Trophoblast cell (in vitro differentiated cells and primary cell): ENCODE measurements at regions not wholly inside any gene's neighbourhood (a gene's known extent, or its start where the extent isn't known, plus 50 kb on each side); places are given as distances from the start of the nearest gene placed in this dataset.

Source experiments
- DNase-seq, 2 donors: peaks; one replicate each; pipeline ENCODE4 v3.0.0-alpha.2; 2016
- H2AFZ ChIP-seq: 2 replicates; pipeline ENCODE4 v1.6.1; 2013; ENCODE audit warnings: low read length, moderate library complexity, mild to moderate bottlenecking; ENCODE audit not compliant: insufficient read depth, poor library complexity
- H2AK5ac ChIP-seq: 2 replicates; pipeline ENCODE4 v1.6.1; 2013; ENCODE audit warnings: mild to moderate bottlenecking, low read length
- H2BK120ac ChIP-seq: 2 replicates; pipeline ENCODE4 v1.6.1; 2013; ENCODE audit warnings: low read length, mild to moderate bottlenecking, moderate library complexity; ENCODE audit not compliant: insufficient read depth, poor library complexity
- H2BK12ac ChIP-seq: 2 replicates; pipeline ENCODE4 v1.6.1; 2013; ENCODE audit warnings: mild to moderate bottlenecking, low read length, moderate library complexity
- H2BK5ac ChIP-seq: 2 replicates; pipeline ENCODE4 v1.6.1; 2013; ENCODE audit warnings: low read length, low read depth, moderate library complexity, mild to moderate bottlenecking; ENCODE audit not compliant: poor library complexity
- H3K14ac ChIP-seq: 2 replicates; pipeline ENCODE4 v1.6.1; 2013; ENCODE audit warnings: mild to moderate bottlenecking, low read length
- H3K18ac ChIP-seq: 2 replicates; pipeline ENCODE4 v1.6.1; 2013; ENCODE audit warnings: mild to moderate bottlenecking, low read length
- H3K23ac ChIP-seq: 2 replicates; pipeline ENCODE4 v1.6.1; 2013; ENCODE audit warnings: low read length
- H3K27ac ChIP-seq: 2 replicates; pipeline ENCODE4 v1.5.1; 2013; ENCODE audit warnings: low read depth, mild to moderate bottlenecking, inconsistent platforms, low read length, moderate library complexity
- H3K27me3 ChIP-seq: 2 replicates; pipeline ENCODE4 v1.6.1; 2013; ENCODE audit warnings: inconsistent platforms, mild to moderate bottlenecking, low read length, moderate library complexity; ENCODE audit not compliant: insufficient read depth
- H3K36me3 ChIP-seq, 2 experiments: 1 replicate in 1 of 2; 2 replicates in 1 of 2; pipeline ENCODE4 v1.6.1; 2013; ENCODE audit warnings: low read length in 2 of 2, mild to moderate bottlenecking in 2 of 2, moderate library complexity in 1 of 2; ENCODE audit not compliant: insufficient read depth in 2 of 2, control insufficient read depth in 1 of 2
- H3K4ac ChIP-seq: 2 replicates; pipeline ENCODE4 v1.6.1; 2013; ENCODE audit warnings: low read depth, mild to moderate bottlenecking, low read length, moderate library complexity
- H3K4me1 ChIP-seq, 2 experiments: 1 replicate in 1 of 2; 2 replicates in 1 of 2; pipeline ENCODE4 v1.6.1; 2013; ENCODE audit warnings: low read length in 2 of 2, mild to moderate bottlenecking in 2 of 2, moderate library complexity in 1 of 2; ENCODE audit not compliant: insufficient read depth in 2 of 2, control insufficient read depth in 1 of 2
- H3K4me2 ChIP-seq: 2 replicates; pipeline ENCODE4 v1.6.1; 2013; ENCODE audit warnings: inconsistent platforms, mild to moderate bottlenecking, low read length, moderate library complexity
- H3K4me3 ChIP-seq: 2 replicates; pipeline ENCODE4 v1.5.1; 2013; ENCODE audit warnings: mild to moderate bottlenecking, low read depth, low read length, inconsistent platforms
- H3K79me1 ChIP-seq: one replicate; pipeline ENCODE4 v1.6.1; 2013; ENCODE audit warnings: low read length
- H3K79me2 ChIP-seq: 2 replicates; pipeline ENCODE4 v1.6.1; 2013; ENCODE audit warnings: low read length, mild to moderate bottlenecking; ENCODE audit not compliant: control insufficient read depth, insufficient read depth, poor library complexity
- H3K9ac ChIP-seq: 2 replicates; pipeline ENCODE4 v1.6.1; 2013; ENCODE audit warnings: mild to moderate bottlenecking, low read length
- H3K9me3 ChIP-seq: 2 replicates; pipeline ENCODE4 v1.6.1; 2013; ENCODE audit warnings: low read depth, mild to moderate bottlenecking, control low read depth, inconsistent platforms, low read length; ENCODE audit not compliant: insufficient read depth
- H4K12ac ChIP-seq: 2 replicates; pipeline ENCODE4 v1.6.1; 2013; ENCODE audit warnings: low read depth, mild to moderate bottlenecking, low read length, moderate library complexity
- H4K8ac ChIP-seq: 2 replicates; pipeline ENCODE4 v1.6.1; 2013; ENCODE audit warnings: low read depth, mild to moderate bottlenecking, low read length, moderate library complexity
- H4K91ac ChIP-seq: one replicate; pipeline ENCODE4 v1.6.1; 2013; ENCODE audit warnings: low read depth, mild to moderate bottlenecking, low read length, moderate library complexity
- WGBS: extraction: QIAGEN DNeasy Blood & Tissue Kit; methylation state at CpG from one replicate; pipeline ENCODE4 v1.1.7; 2013; ENCODE audit warnings: missing lambda C conversion rate; ENCODE audit not compliant: insufficient read length, insufficient coverage; ENCODE audit errors: extremely low coverage; 5-methylcytosine and 5-hydroxymethylcytosine counted together

DNA sequence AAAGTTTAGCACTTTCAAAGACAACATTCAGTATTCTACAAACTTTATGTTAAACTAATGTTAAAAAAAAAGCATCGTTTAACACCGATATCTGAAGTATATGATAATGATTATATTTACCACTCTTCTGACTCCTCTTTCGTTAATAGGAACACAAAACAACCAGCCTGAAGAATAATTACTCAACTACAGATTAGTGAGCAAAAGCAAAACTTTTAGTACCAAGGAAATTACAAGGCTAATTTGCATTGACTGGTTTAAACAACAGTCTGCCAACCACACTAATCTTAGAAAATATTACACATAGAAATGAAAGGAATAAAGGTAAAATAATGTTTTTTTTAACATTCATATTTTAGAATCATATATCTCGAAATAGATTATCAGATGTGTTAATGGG, 500.7 kb downstream of the LMO4 start:
- H4K12ac ChIP-seq: no peak overlapping the region
- H2AFZ ChIP-seq: no peak overlapping the region
- no peak overlapping the region for H2BK12ac ChIP-seq
- no peak overlapping the region for H4K8ac ChIP-seq
- WGBS: no CpG with 5 or more reads among the region's 4 CpGs
- H2AK5ac ChIP-seq: no peak overlapping the region
- no peak overlapping the region for H3K18ac ChIP-seq
- no peak overlapping the region for H3K9ac ChIP-seq
- no peak overlapping the region for H2BK5ac ChIP-seq
- no peaks in the 10 kb centered on the region for H3K36me3 ChIP-seq
- no peak overlapping the region for H3K4me2 ChIP-seq
- no peak overlapping the region for H3K14ac ChIP-seq
- no peak overlapping the region for H3K27ac ChIP-seq
- no peaks in the 10 kb centered on the region for H3K27me3 ChIP-seq
- H4K91ac ChIP-seq: no peak overlapping the region
- H3K4me1 ChIP-seq: no peaks in the 10 kb centered on the region
- no peak for DNase-seq
- H3K4me3 ChIP-seq: no peak overlapping the region
- no peaks in the 10 kb centered on the region for H3K9me3 ChIP-seq
- H3K79me2 ChIP-seq: no peaks in the 10 kb centered on the region
- H3K23ac ChIP-seq: no peak overlapping the region
- H2BK120ac ChIP-seq: no peak overlapping the region
- H3K79me1 ChIP-seq: peaks cover 2% of the 10 kb centered on the region
- no peak overlapping the region for H3K4ac ChIP-seq

DNA sequence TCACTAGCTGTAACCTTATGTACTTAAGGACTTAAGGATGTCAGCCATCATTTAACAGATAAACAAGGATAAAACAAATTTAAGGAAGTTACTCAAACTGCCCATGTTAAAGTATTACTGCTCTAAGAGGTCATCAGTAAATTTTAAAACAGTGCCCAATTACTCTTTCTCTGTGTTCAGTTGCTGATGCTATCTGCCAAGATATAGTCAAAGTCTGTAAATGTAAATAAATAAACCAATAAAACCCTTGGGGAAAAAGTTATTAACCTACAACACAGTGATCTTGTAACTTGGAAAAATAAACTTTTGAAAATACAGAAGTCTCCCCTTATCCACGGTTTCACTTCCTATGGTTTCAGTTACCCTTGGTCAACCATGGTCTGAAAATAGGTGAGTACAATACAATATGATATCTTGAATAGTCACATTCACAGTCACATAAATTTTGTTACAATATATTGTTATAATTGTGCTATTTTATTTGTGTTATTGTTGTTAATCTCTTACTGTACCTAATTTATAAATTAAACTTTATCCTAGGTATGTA, 501.8 kb downstream of the LMO4 start:
- Histone ChIP-seq H3K18ac (no peak overlapping the region), H3K27me3 (no peaks in the 10 kb centered on the region), H2BK12ac (no peak overlapping the region), H3K4me2 (no peak overlapping the region), H3K14ac (no peak overlapping the region), H3K4ac (no peak overlapping the region), H3K79me1 (peaks cover 2% of the 10 kb centered on the region), H4K12ac (no peak overlapping the region), H3K36me3 (no peaks in the 10 kb centered on the region), H3K4me1 (peaks cover 5 to 6% of the 10 kb centered on the region in 2 experiments), H4K8ac (no peak overlapping the region), H3K9me3 (no peaks in the 10 kb centered on the region), H3K23ac (no peak overlapping the region), H2AFZ (no peak overlapping the region), H3K27ac (no peak overlapping the region), H3K79me2 (no peaks in the 10 kb centered on the region), H2BK5ac (no peak overlapping the region), H3K9ac (no peak overlapping the region), H2BK120ac (no peak overlapping the region), H2AK5ac (no peak overlapping the region), H3K4me3 (no peak overlapping the region), H4K91ac (no peak overlapping the region)
- WGBS: no CpG with 5 or more reads among the region's 1 CpG
- no peak for DNase-seq

- no CpG with 5 or more reads among the region's 5 CpGs for WGBS
- Histone ChIP-seq H3K4me3 (no peak overlapping the region), H3K27ac (no peak overlapping the region), H3K9ac (no peak overlapping the region), H3K18ac (no peak overlapping the region), H3K27me3 (no peaks in the 10 kb centered on the region), H3K4me1 (peaks cover 5 to 6% of the 10 kb centered on the region in 2 experiments), H4K12ac (no peak overlapping the region), H3K79me1 (peaks cover 2% of the 10 kb centered on the region), H3K4me2 (no peak overlapping the region), H2BK5ac (peak overlapping the region; percentile 49), H3K36me3 (no peaks in the 10 kb centered on the region), H4K8ac (no peak overlapping the region), H2AFZ (peak overlapping the region; percentile 63), H3K14ac (no peak overlapping the region), H3K79me2 (no peaks in the 10 kb centered on the region), H2AK5ac (peak overlapping the region; percentile 91), H2BK12ac (peak overlapping the region; percentile 91), H2BK120ac (no peak overlapping the region), H3K23ac (no peak overlapping the region), H3K4ac (no peak overlapping the region), H4K91ac (peak overlapping the region; percentile 68), H3K9me3 (no peaks in the 10 kb centered on the region)
- DNase-seq: no peak
These were observed 504.5 kb downstream of the LMO4 start for GRCh38 chr1:87833166-87833565.

GRCh38 chr1:87834151-87834550, 505.5 kb downstream of the LMO4 start:
- no peak overlapping the region for H4K8ac ChIP-seq
- WGBS: no CpG with 5 or more reads among the region's 4 CpGs
- H3K9ac ChIP-seq: no peak overlapping the region
- DNase-seq: no peak
- no peak overlapping the region for H3K4ac ChIP-seq
- H3K79me2 ChIP-seq: no peaks in the 10 kb centered on the region
- no peak overlapping the region for H3K14ac ChIP-seq
- no peak overlapping the region for H3K4me3 ChIP-seq
- no peak overlapping the region for H3K27ac ChIP-seq
- no peak overlapping the region for H3K23ac ChIP-seq
- no peaks in the 10 kb centered on the region for H3K27me3 ChIP-seq
- H3K79me1 ChIP-seq: peaks cover 2% of the 10 kb centered on the region
- H2BK120ac ChIP-seq: no peak overlapping the region
- no peaks in the 10 kb centered on the region for H3K9me3 ChIP-seq
- H3K18ac ChIP-seq: no peak overlapping the region
- no peaks in the 10 kb centered on the region for H3K36me3 ChIP-seq
- H2AFZ ChIP-seq: no peak overlapping the region
- peak overlapping the region; percentile 49 for H2BK5ac ChIP-seq
- peak overlapping the region; percentile 47 for H4K91ac ChIP-seq
- H2BK12ac ChIP-seq: no peak overlapping the region
- peaks cover 5 to 6% of the 10 kb centered on the region in 2 experiments for H3K4me1 ChIP-seq
- no peak overlapping the region for H3K4me2 ChIP-seq
- no peak overlapping the region for H2AK5ac ChIP-seq
- H4K12ac ChIP-seq: no peak overlapping the region
